GM18511 (cell line): ENCODE measurements at regions not wholly inside any gene's neighbourhood (a gene's known extent, or its start where the extent isn't known, plus 50 kb on each side); places are given as distances from the start of the nearest gene placed in this dataset.
"Not testable (repeated sequence)": the region's sequence is repeated elsewhere in the genome, so short reads cannot be mapped to it uniquely, and the experiment has no call there.

ENCODE experiments used
- ATAC-seq: cut with Tn5 transposase; IDR thresholded peaks from one replicate; pipeline ENCODE4 v1.9.1; 2021; ENCODE audit warnings: mild to moderate bottlenecking, moderate library complexity; ENCODE audit not compliant: unreplicated experiment

DNA sequence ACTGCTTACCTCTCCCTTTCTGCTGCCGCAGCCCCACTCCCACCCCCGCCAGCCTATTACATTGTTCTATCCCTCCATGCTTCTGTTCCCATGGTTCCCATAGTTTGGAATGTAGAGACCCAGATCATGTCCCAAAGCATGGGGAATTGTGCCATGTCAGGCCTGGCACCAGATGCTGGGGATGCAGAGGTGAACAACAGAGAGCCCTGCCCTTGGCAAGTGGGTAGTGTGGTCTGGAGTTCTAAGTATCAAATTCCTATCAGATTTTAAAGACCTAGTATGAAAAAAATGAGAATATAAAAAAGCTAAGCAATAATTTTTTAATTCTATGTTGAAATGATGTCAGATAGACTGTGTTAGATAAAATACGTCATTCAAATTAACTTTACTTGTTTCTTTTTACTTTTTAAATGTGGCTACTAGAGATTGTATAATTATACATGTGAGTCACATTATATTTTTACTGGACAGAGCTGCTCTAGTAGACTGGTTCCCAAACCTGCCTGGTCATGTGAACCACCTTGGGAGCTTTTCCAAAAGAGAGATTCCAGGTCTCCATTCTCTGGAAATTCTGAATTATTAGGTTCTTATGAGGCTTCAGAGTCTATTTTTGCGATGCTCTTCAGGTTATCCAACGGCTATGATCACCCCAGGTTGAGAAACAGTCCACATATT, 113.0 kb upstream of the DAB1 start:
- no peak for ATAC-seq

DNA sequence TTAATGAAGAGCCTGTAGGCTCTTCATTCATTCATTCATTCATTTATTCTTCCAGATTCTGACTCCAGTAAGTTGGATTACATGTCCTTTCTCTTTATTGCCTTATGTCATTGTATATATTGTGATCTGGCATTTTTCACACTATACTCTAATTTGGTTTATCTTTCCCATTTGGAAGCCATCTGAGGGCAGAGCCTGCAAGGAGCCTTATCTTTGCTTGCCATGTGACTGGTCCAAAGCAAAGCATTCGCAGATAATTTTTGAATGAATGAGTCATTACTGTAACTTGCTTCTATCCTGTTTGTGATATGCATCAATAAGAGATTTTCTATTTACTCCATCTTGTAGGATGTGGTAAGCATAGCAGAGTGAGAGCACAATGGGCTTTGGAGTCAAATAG, 108.4 kb upstream of the DAB1 start:
- no peak for ATAC-seq

DNA sequence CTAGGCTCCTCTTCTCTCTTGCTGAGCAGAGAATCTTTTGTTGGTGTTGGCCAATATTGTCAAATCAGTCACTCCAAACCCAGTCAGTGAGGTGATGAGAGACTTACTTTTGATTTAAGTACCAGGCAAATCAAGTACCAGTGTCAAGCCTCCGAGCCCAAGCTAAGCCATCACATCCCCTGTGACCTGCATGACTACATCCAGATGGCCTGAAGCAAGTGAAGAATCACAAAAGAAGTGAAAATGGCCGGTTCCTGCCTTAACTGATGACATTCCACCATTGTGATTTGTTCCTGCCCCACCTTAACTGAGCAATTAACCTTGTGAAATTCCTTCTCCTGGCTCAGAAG, 107.0 kb upstream of the DAB1 start:
- not testable (repeated sequence) for ATAC-seq

DNA sequence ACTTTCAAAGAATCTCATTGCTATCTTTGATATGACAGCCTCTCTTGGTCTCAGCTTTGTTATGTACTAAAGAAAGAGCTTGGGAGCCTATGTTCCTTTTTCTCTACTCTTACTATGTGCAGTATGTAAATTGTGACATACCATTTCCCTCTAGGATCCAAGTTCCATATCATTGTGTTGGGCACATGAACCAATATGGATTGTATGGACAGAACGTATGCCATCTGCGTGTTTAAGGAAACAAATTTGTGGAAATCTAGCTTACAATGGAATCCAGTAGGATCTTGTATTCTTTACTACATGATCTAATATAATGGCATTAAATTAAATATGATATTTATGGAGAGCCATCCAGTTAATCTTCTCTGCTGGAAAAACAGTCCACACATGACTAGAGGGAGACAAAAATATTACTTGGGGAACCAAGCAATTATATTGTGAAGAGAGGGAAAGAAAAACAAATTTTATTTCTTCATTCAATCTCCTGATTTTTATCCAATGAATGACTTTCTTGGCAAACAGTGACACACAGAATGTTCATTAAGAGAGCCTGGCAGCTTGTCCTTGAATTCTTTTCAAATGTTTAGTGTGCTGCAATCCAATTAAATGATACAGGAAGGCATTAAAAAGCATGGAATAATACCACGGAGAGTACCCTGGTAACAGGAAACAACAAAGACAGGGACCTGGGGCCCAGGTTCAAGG, 106.5 kb upstream of the DAB1 start:
- no peak for ATAC-seq

DNA sequence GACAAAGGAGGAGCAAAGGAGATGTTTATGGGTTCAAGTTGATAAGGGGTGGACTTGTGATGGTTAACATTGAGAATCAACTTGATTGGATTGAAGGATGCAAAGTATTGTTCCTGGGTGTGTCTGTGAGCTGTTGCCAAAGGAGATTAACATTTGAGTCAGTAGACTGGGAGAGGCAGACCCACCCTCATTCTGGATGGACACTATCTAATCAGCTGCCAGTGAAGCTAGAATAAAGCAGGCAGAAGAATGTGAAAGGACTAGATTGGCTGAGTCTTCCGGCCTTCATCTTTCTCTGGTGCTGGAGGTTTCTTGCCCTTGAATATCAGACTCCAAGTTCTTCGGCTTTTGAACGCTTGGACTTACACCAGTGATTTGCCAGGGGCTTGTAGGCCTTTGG, 98.7 kb upstream of the DAB1 start:
- ATAC-seq: no peak

DNA sequence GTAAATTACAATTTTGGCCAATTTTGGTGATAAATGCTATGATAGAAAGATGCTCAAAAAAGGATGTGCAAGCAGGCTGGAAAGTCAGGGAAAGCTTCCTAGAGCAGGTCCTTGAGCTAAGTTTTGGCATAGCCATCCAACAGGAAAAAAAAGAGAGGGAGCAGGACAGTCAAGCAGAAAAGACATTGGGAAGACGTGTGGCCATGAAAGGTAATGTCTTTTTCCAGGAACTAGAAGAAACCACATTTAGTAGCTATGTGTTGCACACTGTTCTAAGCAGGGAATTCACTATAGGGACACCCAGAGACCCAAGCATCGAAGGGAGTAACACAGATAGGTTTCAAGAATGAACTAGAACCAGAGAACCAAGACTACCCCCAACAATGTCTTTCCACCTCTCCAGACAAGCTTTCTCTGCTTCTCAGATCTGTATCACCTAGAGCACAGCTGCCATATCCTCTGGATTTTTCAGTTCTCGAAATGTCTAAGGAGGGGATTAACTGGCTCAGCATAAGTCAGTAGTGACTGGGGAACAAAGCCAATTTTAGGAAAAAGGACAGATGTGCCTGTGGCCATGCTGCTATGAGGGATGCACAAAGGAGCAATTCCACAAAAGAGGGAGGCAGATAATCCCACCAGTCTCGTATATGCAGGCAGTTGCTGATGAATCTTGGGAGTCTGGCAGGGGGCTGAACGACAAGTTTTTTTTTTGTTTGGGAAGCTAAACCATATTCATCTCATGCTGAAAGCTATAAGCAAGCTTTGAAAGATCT, 97.1 kb upstream of the DAB1 start:
- ATAC-seq: no peak

DNA sequence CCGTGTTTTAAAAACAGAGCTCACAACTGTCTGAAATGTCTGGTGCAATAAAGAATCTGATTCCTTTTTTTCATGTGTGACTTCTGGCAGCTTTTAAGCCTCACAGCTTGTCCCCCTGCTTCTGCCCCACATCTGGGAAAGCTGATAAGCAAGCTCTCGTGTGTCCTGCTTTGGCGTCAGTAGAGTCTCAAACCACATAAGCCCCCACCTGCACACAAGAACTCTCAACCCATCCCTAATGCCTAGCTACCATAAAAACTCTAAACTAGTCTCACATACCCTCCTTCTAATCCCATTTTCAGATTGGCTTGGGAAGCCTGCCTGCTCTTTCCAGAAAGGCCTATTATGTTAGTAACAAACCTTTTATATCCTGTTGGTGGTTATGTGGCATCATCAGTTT, 94.6 kb upstream of the DAB1 start:
- ATAC-seq: no peak

DNA sequence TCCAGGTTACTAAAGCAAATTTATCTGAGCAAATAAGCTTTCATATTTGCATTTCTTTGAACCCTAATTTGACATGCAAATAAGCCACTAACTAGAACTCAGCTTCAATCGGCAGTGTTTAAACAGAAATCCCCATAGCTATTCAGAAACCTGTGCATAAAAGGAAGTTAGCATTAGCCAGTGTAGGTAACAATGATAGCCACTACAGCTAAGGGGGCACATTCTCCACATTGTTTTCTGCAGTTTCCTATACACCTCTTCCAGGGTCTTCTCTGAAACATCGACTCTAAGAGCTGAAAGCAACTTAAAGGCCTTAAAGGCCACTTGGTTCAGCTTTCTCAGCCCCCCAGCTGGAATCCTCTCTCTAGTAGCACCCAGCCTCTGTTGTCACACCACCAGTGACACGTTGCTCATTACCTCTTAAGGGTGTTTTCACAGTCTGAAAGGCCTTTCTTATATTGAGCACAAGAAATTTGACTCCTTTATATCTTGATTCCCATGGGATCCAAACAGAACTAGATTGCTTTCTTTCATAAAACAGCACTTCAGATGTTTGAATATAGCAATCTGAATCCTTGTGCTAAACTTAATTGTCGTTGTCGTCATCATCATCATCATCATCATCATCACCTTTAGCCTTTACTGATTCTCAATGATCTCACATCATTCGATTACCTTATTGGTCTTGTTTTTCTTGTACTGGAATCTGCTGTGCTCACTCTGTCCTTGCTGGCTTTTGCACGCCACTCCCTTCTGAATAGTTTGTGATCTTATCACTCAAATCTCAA, 93.9 kb upstream of the DAB1 start:
- ATAC-seq: no peak

DNA sequence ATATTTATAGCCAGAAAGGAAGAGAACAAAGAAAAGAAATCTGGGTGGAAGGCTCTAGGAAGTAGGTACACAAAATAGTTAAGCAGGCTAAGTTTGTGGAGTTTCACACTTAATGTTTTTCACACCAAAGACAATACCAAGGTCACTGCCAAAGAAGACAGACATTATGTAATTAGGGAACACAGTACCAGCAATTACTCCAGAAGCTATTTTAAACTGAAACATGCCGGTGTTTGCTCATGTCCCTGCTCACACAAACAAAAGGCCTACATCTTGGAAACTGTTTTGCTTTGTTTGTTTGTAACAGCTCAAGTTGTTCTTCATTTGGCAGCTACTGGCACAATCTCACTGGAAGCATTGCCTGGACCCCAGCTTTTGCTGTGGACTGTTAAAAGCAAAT, 88.5 kb upstream of the DAB1 start:
- no peak for ATAC-seq

DNA sequence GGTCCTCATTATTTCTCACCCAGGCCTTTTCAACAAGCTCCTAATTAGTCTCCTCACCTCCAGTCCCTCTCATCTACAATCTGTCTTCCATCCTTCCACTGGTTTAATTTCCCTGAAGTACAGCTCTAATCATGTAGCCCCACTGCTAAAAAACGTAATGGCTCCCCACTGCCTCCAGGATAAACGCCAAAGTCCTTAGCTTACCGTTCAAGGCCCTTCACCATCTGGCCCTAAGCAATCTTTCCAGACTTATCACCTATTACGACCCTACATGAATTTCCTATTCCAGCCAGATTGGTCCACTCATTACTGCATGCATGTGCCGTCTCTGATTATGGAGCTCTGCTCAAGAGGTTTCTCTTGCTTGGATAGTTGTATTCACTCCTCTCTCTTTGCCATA, 83.1 kb upstream of the DAB1 start:
- no peak for ATAC-seq

DNA sequence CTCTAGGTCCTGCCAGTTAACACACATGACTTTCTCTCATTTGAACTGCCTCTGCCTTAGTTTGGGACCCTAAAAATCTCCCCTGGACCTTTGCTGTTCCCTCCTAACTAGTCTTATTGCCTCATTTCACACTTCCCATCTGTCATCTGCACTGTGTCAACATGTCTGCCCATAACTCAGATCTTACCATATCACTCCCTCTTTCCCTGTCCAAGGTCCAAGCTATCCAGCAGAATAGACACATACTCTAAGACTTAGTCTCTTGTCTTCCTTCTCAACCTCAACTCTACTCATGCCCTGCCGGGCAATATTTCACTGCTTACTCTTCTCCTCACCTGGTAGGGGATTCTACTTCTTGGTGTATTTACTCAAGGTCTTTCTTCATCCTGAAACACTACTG, 79.5 kb upstream of the DAB1 start:
- ATAC-seq: no peak

DNA sequence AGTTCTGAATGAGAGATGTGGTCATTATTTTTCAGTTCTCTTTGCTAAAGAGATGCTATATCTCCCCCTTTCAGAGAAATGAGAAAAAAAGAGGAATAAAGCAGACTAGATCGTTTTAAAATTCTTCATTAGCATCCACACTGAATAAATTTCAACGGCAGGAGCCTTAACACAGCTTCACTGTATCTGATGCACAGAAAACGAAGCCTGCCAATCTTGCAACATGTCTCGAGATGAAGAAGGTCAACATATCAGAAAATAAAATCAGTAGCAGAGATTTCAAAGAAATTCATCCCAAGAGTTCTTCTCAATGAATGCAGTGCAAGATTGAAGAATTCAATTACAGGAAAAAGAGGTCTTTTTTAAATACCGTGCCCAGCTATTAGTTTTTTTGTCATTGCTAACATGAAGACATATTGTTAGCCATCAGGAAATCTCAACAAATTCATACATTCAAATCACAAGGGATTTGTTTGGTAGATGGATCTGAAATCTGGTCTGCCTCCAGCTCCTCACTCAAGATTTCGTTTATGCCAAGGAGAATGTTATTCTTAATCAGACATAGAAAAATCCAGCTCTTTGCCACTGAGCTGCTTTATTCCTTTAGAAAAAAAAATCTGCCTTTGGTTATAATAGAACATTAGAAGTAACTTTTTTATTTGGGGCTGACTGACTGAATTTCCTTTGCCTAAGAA, 76.4 kb upstream of the DAB1 start:
- ATAC-seq: no peak

DNA sequence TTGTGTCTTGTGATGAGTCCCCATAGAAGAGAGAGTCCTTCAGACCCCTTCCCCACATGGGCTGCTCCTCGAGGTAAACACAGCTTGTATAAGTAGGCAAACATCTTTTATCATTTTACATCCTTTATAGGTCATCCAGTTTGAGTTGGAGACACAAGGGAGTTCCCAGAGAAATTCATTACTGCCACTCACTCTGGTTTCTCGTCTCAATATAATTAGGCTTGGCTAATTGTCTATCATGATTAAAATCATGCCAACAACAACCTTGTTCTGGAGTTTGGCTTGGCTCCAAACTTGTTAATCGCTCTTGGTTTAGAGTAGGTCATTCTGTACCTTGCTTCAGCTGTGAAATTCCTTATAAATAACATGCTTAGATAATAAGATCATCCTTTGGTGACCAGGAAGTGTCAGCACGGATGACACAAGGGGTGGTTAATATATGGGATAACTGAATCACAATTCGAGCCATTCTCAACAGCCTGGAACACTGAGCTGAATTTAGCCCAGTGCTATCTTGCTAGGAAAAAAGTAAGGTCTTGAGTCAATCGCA, 70.7 kb upstream of the DAB1 start:
- ATAC-seq: no peak

DNA sequence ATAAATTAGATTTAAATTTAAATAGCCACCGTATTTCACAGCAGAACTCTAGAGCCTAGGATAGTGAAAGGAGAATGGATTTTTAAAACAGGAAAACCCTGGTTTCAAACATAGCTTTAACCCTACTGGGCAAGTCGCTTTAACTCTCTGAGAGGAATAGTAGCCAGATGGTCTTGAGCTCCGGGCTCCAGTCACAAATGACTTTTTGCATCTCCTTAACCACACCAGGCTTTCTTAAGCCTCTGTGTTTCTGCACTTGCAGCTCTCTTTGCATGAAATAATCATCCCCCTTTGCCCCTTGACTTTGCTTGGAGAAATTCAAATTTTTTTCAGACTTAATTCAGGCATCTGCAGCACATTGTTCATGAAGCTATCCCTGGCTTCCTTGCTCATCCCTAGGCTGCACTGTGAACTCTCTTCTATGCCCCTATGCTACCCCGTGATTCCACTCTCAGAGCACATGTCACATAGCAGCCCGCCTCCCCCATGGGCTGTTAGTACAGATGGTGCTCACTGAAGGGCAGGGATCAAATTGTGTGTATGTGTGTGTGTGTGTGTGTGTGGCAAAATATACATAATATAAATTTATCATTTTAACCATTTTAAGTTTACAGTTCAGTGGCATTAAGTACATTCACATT, 68.8 kb upstream of the DAB1 start:
- ATAC-seq: no peak

DNA sequence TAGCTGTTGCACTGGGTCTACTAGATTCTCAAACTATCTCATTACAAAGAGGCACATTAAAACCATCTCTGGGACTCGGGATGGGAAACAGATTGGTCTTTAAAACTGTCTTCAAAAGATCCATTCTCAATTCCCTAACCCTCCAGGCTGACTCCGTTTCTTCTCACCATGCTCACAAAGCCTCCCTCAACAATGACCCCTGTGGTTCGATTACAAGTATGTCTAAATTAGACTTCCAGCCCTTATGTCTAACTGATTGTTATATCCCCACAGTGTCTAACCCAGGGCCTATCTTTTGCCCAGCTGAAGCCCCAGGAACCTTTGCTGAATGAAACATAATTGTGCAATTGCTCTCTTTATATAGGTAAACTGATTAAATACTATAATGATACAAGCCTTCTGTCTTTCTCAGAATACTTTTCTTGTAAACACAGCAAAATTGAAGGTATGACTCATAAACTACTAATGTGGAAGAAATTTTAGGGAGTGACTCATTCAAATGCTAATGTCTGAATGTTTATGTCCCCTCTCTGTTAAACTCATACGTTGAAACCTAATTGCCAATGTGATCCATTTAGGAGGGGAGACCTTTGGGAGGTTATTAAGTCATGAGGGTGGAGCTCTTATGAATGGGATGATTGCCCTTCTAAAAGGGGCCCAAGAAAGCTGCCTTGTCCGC, 65.6 kb upstream of the DAB1 start:
- no peak for ATAC-seq

DNA sequence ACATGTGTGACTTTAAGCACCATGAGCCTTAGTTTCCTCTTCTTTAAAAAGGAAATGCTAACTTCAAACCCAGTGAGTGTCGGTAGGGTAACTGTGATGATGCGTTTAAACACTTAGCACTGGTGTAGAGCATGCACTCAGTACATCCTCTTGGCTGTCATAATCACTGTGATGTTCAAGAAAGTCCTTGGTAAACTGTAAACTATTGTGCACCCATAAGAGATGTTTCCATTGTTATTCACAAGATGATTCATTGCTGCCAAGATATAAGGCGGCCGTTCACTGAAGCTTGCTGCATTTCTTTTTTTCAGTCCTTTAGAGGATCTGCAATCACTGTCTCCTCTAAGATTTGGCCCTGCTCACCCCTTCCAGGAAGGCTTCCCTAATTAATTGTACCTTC, 61.8 kb upstream of the DAB1 start:
- no peak for ATAC-seq

DNA sequence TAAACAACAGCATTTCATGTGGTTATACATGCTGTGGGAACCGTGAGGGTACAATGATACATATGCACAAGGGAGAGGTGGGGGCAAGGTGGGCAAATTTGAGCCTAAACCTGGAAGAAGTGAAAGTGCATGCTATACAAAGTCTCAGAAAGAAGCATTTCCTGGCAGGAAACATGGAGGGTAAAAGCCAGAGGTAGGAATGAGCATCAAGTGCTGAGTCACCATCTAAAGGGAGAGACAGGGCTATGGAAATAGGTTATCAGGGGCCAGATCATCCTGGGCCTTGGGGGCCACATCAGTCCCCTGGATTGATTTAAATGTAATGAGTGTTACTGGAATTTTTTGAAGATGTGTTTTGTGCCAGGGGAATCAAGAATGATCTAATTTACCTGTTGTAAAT, 60.1 kb upstream of the DAB1 start:
- ATAC-seq: no peak

DNA sequence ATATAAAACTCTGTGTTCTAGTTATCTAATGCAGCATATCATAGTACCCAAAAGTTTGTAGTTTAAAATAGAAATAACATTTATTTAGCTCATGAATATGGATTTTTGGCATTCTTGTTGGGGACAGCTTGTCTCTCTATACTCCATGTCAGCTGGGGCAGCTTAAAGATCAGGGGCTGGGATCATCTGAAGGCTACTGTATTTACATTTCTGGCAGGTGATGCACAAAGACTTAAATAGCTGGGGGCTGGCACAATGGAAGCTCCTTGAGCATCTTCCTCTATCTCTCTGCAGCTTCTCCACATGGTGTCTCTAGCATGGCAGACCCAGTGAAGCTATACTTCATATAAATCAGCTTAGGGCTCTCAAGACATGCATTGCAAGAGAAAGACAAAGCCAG, 55.6 kb upstream of the DAB1 start:
- ATAC-seq: no peak

DNA sequence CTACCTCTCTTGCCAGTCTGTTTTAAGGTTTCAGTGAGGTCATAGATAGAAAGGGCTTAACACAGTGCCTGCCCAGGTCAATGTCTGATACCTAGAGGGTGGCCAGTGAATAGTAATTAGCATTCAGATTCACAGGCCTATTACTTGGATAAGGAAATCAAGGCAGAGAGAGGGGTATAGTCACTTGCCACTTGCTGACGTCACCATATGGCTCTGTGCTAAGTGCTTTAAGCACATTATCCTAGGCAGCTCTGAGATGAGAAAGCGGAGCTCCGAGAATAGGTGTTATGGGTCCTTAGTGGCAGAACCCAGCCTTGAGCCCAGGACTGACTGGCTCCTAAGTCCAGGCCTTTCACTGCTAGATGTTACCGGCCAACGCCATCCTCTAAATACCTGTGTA, 51.5 kb upstream of the DAB1 start:
- ATAC-seq: no peak
